ENCODE measurements at regions not wholly inside any gene's neighbourhood (a gene's known extent, or its start where the extent isn't known, plus 50 kb on each side); places are given as distances from the start of the nearest gene placed in this dataset.

GRCh38 chr18:67776929-67777328, 260.4 kb upstream of the DSEL start:
- H3K27me3 ChIP-seq (ENCODE audit: control insufficient read depth, insufficient read depth, low read length), result no peaks in the 10 kb centered on the region
- no peak for DNase-seq (ENCODE audit: low read depth, low spot score)
- ChIA-PET CTCF (no interaction called here), POLR2A (no interaction called here)
- intact Hi-C loops (cut with micrococcal nuclease; ENCODE audit: unreplicated experiment) (no loop called here), in situ Hi-C loops (cut with HindIII; ENCODE audit: low pct_unique_long_range_greater_than_20kb, low sequenced_read_pairs) (no loop called here)
- H3K36me3 ChIP-seq (ENCODE audit: control insufficient read depth, insufficient read depth, low read length), result no peaks in the 10 kb centered on the region
- no peak overlapping the region for H3K4me3 ChIP-seq (ENCODE audit: low read depth in 2 of 2, low read length in 2 of 2)
- TF ChIP-seq TCF7L2 (IDR thresholded peaks at IDR 0.05; ENCODE audit: low read depth, low read length) (no peak), REST (IDR thresholded peaks at IDR 0.05; ENCODE audit: insufficient read depth in 1 of 2, low read depth in 2 of 2, low read length in 1 of 2) (no peak), POLR2AphosphoS5 (IDR thresholded peaks at IDR 0.05; ENCODE audit: low read depth, low read length) (no peak), CTCF (IDR thresholded peaks at IDR 0.05) (no peak), SIN3A (IDR thresholded peaks at IDR 0.05; ENCODE audit: borderline replicate concordance, insufficient read depth, low read depth, low read length) (no peak)
- no peaks in the 10 kb centered on the region for H3K9me3 ChIP-seq (ENCODE audit: control insufficient read depth, insufficient read depth, low read depth, low read length)
- no peak for ATAC-seq
- BruUV-seq (replicated peaks), result no TSS peak
- H3K27ac ChIP-seq (ENCODE audit: low read length), result no peak overlapping the region
- H3K4me1 ChIP-seq (ENCODE audit: control insufficient read depth, insufficient read depth, low read length), result no peaks in the 10 kb centered on the region

GRCh38 chr18:67771271-67771670, 254.8 kb upstream of the DSEL start:
- CTCF ChIA-PET, result no interaction called here
- no TSS peak for BruUV-seq (replicated peaks)
- Histone ChIP-seq H3K27me3 (ENCODE audit: control insufficient read depth, insufficient read depth, low read length) (no peaks in the 10 kb centered on the region), H3K36me3 (ENCODE audit: control insufficient read depth, insufficient read depth, low read length) (no peaks in the 10 kb centered on the region), H3K4me1 (ENCODE audit: control insufficient read depth, insufficient read depth, low read length) (no peaks in the 10 kb centered on the region), H3K27ac (ENCODE audit: low read length) (no peak overlapping the region), H3K4me3 (ENCODE audit: low read depth in 2 of 2, low read length in 2 of 2) (no peak overlapping the region), H3K9me3 (ENCODE audit: control insufficient read depth, insufficient read depth, low read depth, low read length) (no peaks in the 10 kb centered on the region)
- TF ChIP-seq POLR2AphosphoS5 (IDR thresholded peaks at IDR 0.05; ENCODE audit: low read depth, low read length) (no peak), REST (IDR thresholded peaks at IDR 0.05; ENCODE audit: insufficient read depth in 1 of 2, low read depth in 2 of 2, low read length in 1 of 2) (no peak), CTCF (IDR thresholded peaks at IDR 0.05) (no peak), SIN3A (IDR thresholded peaks at IDR 0.05; ENCODE audit: borderline replicate concordance, insufficient read depth, low read depth, low read length) (no peak), TCF7L2 (IDR thresholded peaks at IDR 0.05; ENCODE audit: low read depth, low read length) (no peak)
- POLR2A ChIA-PET, result interaction anchor here (0.6 kb wide), 1 partner anchor 12 kb away, joined by 5 read pairs; no protein-coding TSS in a partner anchor
- DNase-seq (ENCODE audit: low read depth, low spot score) (no peak), ATAC-seq (no peak)
- in situ Hi-C loops (cut with HindIII; ENCODE audit: low pct_unique_long_range_greater_than_20kb, low sequenced_read_pairs), result no loop called here
- intact Hi-C loops (cut with micrococcal nuclease; ENCODE audit: unreplicated experiment), result no loop called here
